T-helper 2 cell treated with Interferon-gamma antibody and Interleukin-4, amounts not matched to agents 100 ng/mL and 5 ng/mL, for 36 hours (primary cell): ENCODE measurements at regions not wholly inside any gene's neighbourhood (a gene's known extent, or its start where the extent isn't known, plus 50 kb on each side); places are given as distances from the start of the nearest gene placed in this dataset.
"Not testable (repeated sequence)": the region's sequence is repeated elsewhere in the genome, so short reads cannot be mapped to it uniquely, and the experiment has no call there.

Experiments
- intact Hi-C: fragments of 100-400 bp; cut with micrococcal nuclease; formaldehyde crosslinking; loops from one replicate; pipeline ENCODE4 v1.15.1; 2023

DNA sequence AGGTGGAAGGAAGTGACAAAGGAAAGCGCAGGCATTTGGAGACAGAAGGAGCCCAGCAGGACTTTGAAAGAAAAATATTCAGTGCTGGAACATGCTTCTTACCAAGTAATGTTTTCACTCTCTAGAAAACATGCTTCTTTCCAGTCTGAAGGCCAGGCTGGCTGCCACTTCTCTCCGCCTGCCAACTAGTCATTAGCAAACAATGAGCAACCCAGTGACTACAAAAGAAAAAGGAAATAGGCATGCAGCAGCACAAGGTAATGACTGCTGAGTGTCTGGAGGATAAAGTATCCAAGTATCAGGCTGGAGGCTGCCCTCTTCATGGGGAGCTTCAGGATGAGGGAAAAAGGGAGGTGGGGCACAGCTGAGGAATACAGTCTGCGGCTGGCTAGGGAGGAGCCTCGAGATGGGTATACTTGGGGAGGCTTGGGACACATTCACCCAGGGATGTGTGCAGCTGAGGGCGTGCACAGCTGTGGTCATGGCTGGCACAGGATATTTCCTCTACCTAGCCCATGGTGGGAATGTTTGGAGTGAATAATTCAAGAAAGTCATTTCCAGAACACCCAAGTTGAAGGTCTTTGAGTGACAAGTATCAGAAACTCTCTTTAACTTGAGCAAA is 161.5 kb upstream of the KIF2A start:
- intact Hi-C loops = no loop called here

GRCh38 chr5:62149879-62150278 is 156.1 kb upstream of the KIF2A start:
- intact Hi-C loops = no loop called here

- intact Hi-C loops = no loop called here
Observed at GRCh38 chr5:62152394-62153087, 153.5 kb upstream of the KIF2A start.

DNA sequence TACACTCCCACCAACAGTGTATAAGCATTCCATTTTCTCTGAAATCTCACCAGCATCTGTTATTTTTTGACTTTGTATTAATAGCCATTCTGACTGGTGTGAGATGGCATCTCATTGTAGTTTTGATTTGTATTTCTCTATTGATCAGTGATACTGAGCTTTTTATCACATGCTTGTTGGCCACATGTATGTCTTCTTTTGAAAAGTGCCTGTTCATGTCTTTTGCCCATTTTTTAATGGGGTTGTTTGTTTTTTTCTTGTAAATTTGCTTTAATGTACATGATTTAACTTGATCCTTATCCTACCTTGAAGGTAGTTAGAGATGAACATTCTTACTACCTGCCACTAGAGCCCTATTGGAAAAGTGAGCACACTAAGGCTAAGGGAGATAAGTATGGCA is 151.2 kb upstream of the KIF2A start:
- intact Hi-C loops = no loop called here

DNA sequence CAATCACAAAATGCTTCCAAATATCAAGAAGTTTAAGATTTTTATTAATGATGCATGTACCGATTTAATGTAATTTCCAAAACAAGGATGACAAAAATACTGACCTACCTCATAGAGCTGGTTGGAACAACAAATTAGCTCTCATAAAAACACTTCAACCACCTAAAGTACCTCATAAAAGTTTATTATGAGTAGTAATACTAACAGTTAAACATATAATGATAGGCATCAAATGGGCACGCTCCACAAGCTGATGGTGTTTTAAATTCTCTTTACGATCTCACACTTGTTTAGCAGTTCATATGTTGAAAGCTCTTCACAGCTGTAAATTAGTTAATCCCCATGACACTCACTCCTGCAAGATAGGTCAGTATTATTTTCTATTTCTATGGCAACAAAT is 150.0 kb upstream of the KIF2A start:
- intact Hi-C loops = no loop called here

DNA sequence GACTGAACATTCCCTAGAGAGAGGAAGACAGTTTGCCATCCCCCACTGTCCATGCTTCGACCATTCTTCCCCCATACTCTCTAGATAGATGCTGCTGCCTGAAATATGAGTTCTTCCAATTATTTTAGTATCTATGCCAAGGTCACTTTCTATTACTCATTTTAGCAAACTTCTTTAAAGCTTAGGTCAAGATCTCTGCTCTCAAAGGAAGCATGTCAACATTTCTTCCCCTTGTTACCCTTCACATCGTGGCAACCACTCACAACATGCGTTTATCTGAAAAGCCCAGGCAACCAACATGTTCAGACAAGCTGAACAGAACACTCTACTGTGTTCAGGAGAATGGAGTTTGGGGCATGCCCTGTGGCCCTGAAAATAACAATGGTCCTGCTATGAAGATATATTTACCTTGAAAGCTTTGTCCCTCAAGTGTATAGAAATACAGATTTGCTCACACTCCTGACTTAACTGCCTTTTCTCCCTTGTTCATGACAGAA is 138.4 kb upstream of the KIF2A start:
- intact Hi-C loops = no loop called here

GRCh38 chr5:62168506-62169281 is 137.3 kb upstream of the KIF2A start:
- intact Hi-C loops = no loop called here

- intact Hi-C loops = no loop called here
Observed at GRCh38 chr5:62178258-62178657, 127.7 kb upstream of the KIF2A start.

DNA sequence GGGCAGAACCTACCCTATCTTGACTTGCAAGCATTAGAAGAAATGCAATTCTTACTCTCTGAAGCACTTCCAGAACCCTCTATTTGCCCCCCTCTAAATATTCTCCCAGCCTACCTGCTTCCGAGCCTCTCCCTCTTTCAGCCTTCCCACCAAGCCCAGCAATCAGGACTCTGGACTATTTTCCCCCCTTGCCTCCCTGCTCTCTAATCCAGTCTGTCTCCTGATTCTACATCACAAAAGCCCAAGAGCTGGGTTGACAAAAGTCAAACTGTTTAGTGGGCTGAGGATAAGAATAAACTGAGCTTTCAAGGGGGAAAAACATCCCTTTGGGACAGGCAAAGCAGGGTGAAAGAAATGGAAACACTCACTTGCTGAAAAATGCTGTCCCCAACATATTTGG is 123.2 kb upstream of the KIF2A start:
- intact Hi-C loops = no loop called here

- intact Hi-C loops = no loop called here
Observed at GRCh38 chr5:62183727-62184126, 122.3 kb upstream of the KIF2A start.

- intact Hi-C loops = no loop called here
Observed at GRCh38 chr5:62184444-62184843, 121.6 kb upstream of the KIF2A start.

- intact Hi-C loops = no loop called here
Observed at GRCh38 chr5:62190173-62190572, 115.8 kb upstream of the KIF2A start.

DNA sequence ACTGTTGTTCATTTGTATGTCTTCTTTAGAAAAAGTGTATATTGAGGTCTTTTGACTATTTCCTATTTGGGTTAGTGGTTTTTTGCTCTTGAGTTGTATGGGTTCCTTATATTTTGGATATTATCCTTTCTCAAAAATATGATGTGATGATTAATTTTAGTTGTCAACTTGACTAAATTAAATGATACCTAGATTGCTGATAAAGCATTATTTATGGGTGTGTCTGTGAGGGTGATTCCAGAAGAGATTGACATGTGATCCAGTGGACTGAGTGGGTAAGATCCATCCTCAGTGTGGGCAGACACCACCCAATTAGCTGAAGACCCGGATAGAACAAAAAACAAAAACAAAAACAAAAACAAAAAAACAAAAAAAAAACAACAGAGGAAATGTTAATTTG is 115.1 kb upstream of the KIF2A start:
- intact Hi-C loops = no loop called here

DNA sequence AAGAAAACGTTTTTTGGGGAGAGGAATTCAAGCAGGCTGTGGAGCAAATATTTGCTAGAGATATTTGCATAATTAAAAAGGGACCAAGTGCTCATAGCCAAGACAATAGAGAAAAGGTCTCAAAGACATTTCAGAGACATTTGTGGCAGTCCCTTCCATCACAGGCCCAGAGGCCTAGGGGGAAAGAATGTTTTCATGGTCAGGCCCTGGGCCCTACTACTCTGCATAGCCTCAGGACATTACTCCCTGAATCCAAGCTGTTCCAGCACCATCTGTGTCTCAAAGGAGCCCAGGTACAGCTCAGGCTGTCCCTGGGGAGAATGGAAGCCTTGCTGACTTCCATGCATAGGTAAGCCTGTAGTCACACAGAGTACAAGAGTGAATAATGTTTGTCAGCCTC is 113.0 kb upstream of the KIF2A start:
- intact Hi-C loops = no loop called here

GRCh38 chr5:62196532-62196931 is 109.5 kb upstream of the KIF2A start:
- intact Hi-C loops = not testable (repeated sequence)

DNA sequence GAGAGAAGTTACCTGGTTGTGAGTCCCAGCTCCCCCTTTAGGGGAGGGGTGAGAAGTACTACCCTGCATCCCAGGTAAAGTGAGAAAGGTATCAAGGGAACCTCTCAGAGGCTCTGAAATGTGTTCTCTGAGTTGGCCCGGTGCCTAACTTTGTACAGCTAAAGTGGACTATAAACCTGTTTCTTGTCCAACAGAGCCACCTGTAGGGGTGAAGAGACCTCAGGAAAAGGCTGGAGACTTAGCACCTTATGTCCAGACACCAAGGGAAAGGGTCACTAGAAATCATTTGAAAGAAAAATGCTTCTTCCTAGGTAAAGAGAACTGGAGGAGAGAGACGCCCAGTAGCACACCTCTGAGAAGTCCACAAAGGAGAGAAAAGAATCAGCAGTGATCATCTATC is 108.3 kb upstream of the KIF2A start:
- intact Hi-C loops = no loop called here

- intact Hi-C loops = no loop called here
Observed at GRCh38 chr5:62198421-62198820, 107.6 kb upstream of the KIF2A start.

- intact Hi-C loops = no loop called here
Observed at GRCh38 chr5:62199792-62200716, 106.0 kb upstream of the KIF2A start.

- intact Hi-C loops = no loop called here
Observed at GRCh38 chr5:62206150-62206829, 99.7 kb upstream of the KIF2A start.

DNA sequence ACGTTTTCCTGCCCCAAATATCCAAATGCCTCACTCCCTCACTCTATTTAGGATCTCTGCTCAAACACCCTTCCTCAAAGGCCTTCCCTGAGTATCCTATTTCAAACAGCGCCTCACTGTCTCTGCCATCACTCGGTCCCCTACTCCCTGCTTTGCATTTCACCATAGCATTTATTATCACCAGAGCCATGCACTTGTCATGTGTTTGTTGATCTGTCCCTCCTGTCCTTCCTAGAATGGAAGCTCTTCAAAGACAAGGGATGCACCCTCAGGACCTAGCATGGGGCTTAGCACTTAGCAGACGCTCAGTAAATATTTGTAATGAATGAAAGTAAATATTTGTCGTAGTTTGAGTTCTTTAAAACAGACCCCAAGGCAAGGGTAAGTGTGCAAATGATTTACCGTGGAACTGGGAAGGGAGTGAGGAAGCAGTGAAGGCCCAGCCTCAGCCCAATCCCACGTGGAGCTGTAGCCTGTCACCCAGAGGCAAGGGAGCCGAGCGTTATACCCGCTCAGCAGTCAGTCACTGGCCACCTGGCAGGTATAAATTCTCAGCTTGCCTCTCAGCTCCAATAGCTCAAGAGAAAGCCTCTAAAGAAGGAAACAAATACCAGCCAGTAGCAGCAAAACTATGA is 97.7 kb upstream of the KIF2A start:
- intact Hi-C loops = no loop called here
